ENCODE measurements at regions not wholly inside any gene's neighbourhood (a gene's known extent, or its start where the extent isn't known, plus 50 kb on each side); places are given as distances from the start of the nearest gene placed in this dataset.

DNA sequence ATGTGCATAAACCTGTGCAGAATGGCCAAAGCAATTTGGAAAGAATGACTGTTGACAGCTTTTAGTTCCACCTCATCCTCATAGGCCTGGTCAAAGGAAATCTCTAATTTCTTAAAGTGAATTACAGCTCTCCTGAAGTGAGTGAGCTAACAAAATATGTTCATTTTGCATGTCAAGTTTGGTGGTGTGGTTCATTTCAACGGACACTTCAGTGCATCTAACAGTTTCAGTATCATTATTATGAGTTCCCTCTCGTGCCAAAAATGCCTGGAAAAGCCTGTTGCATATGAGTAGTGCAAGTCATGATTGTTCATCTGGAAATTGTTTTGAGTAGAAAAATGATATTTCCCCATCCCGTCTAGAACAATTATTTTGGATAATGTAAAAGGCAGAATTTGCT, 53.2 kb upstream of the HMHB1 start:
- TF ChIP-seq POLR2A (IDR thresholded peaks at IDR 0.05) (no peak), POLR2AphosphoS5 (IDR thresholded peaks at IDR 0.05) (peak; percentile 14), CTCF (IDR thresholded peaks at IDR 0.05) (no peak)

Data from gastroesophageal sphincter (tissue), 3 donors.